CD14-positive monocyte (primary cell): ENCODE measurements at regions not wholly inside any gene's neighbourhood (a gene's known extent, or its start where the extent isn't known, plus 50 kb on each side); places are given as distances from the start of the nearest gene placed in this dataset.
"Not testable (repeated sequence)": the region's sequence is repeated elsewhere in the genome, so short reads cannot be mapped to it uniquely, and the experiment has no call there.

ENCODE experiments used
- DNase-seq, 3 donors: peaks; one replicate each; pipeline ENCODE4 v3.0.0-alpha.2; 2011 to 2022
- H2AFZ ChIP-seq: 2 replicates; pipeline ENCODE4 v1.6.0; 2012; ENCODE audit warnings: mild to moderate bottlenecking, low read depth, low read length, inconsistent platforms; ENCODE audit not compliant: insufficient read depth, poor library complexity, severe bottlenecking
- H3K27ac ChIP-seq, 2 donors: 1 replicate in 1 of 2; 2 replicates in 1 of 2; pipeline ENCODE4 v1.5.1; 2012 to 2013; ENCODE audit warnings: low read length in 2 of 2, control low read depth in 1 of 2, inconsistent platforms in 1 of 2, low read depth in 1 of 2, mild to moderate bottlenecking in 1 of 2
- H3K27me3 ChIP-seq, 2 donors: one replicate each; pipeline versions ENCODE4 v1.6.0 to v1.6.1; 2011 to 2013; ENCODE audit warnings: low read length in 2 of 2; ENCODE audit not compliant: control insufficient read depth in 2 of 2, insufficient read depth in 2 of 2
- H3K36me3 ChIP-seq, 2 donors: replicated peaks in 1 of 2; 1 replicate in 1 of 2; 2 replicates in 1 of 2; pipeline versions ENCODE4 v1.5.1 to v1.6.1; 2012 to 2013; ENCODE audit warnings: low read length in 2 of 2, control low read depth in 1 of 2, inconsistent platforms in 1 of 2, mild to moderate bottlenecking in 1 of 2; ENCODE audit not compliant: insufficient read depth in 2 of 2, control insufficient read depth in 1 of 2
- H3K4me1 ChIP-seq, 2 donors: 1 replicate in 1 of 2; 2 replicates in 1 of 2; pipeline versions ENCODE4 v1.5.1 to v1.6.1; 2012 to 2013; ENCODE audit warnings: low read length in 2 of 2, control low read depth in 1 of 2, inconsistent platforms in 1 of 2, mild to moderate bottlenecking in 1 of 2, moderate library complexity in 1 of 2; ENCODE audit not compliant: insufficient read depth in 2 of 2, control insufficient read depth in 1 of 2
- H3K4me2 ChIP-seq: replicated peaks from 2 replicates; pipeline ENCODE3; 2012; ENCODE audit warnings: low read length, moderate library complexity, mild to moderate bottlenecking; ENCODE audit not compliant: poor library complexity, severe bottlenecking; ENCODE audit errors: extremely low read depth
- H3K4me3 ChIP-seq, 3 experiments: fragments of 200-600 bp in 1 of 3; sonication (generic) in 1 of 3; replicated peaks in 1 of 3; 1 replicate in 2 of 3; 2 replicates in 1 of 3; pipeline ENCODE4 v1.5.1; 2011 to 2013; ENCODE audit warnings: low read length in 3 of 3, mild to moderate bottlenecking in 3 of 3, control low read depth in 2 of 3, low read depth in 2 of 3, inconsistent platforms in 1 of 3, moderate library complexity in 1 of 3
- H3K79me2 ChIP-seq: 2 replicates; pipeline ENCODE4 v1.6.0; 2012; ENCODE audit warnings: mild to moderate bottlenecking, control low read depth, inconsistent platforms, low read length, moderate library complexity; ENCODE audit not compliant: insufficient read depth
- H3K9ac ChIP-seq: 2 replicates; pipeline ENCODE4 v1.6.0; 2017; ENCODE audit warnings: low read length, mild to moderate bottlenecking; ENCODE audit not compliant: insufficient read depth, poor library complexity, severe bottlenecking
- H3K9me3 ChIP-seq, 2 donors: replicated peaks in 1 of 2; 1 replicate in 1 of 2; 2 replicates in 1 of 2; pipeline versions ENCODE4 v1.5.1 to v1.6.1; 2012 to 2013; ENCODE audit warnings: low read length in 2 of 2, control low read depth in 1 of 2; ENCODE audit not compliant: control insufficient read depth in 1 of 2, insufficient read depth in 1 of 2
- H4K20me1 ChIP-seq: 2 replicates; pipeline ENCODE4 v1.6.0; 2012; ENCODE audit warnings: mild to moderate bottlenecking, low read length, control low read depth, moderate library complexity; ENCODE audit not compliant: insufficient read depth
- H3K27ac Mint-ChIP-seq, 7 donors: one replicate each; pipeline ENCODE4 v1.8.0; 2020; ENCODE audit warnings: mild to moderate bottlenecking in 7 of 7, mixed read lengths in 7 of 7, moderate library complexity in 6 of 7, inconsistent platforms in 2 of 7
- H3K27me3 Mint-ChIP-seq, 3 donors: one replicate each; pipeline ENCODE4 v1.8.0; 2021 to 2022; ENCODE audit warnings: low read depth in 3 of 3, mild to moderate bottlenecking in 3 of 3, mixed read lengths in 3 of 3, moderate library complexity in 3 of 3, inconsistent platforms in 1 of 3
- H3K36me3 Mint-ChIP-seq, 2 donors: one replicate each; pipeline ENCODE4 v1.8.0; 2020; ENCODE audit warnings: mixed read lengths in 2 of 2, inconsistent platforms in 1 of 2, mild to moderate bottlenecking in 1 of 2
- H3K4me1 Mint-ChIP-seq: one replicate; pipeline ENCODE4 v1.8.0; 2020; ENCODE audit warnings: mild to moderate bottlenecking, mixed read lengths
- H3K4me3 Mint-ChIP-seq, 2 donors: one replicate each; pipeline ENCODE4 v1.8.0; 2020; ENCODE audit warnings: mild to moderate bottlenecking in 2 of 2, mixed read lengths in 2 of 2, moderate library complexity in 1 of 2
- H3K9me3 Mint-ChIP-seq, 7 donors: one replicate each; pipeline ENCODE4 v1.8.0; 2020 to 2022; ENCODE audit warnings: mixed read lengths in 7 of 7, mild to moderate bottlenecking in 6 of 7, moderate library complexity in 6 of 7, inconsistent platforms in 2 of 7
- WGBS: methylation state at CpG from one replicate; pipeline ENCODE4 v1.1.5; 2013; ENCODE audit warnings: missing lambda C conversion rate; ENCODE audit not compliant: insufficient coverage; 5-methylcytosine and 5-hydroxymethylcytosine counted together
- intact Hi-C, 2 donors: fragments of 100-400 bp; cut with micrococcal nuclease; formaldehyde crosslinking; loops; one replicate each; pipeline versions ENCODE4 v1.15.0 to v1.15.1; 2023
- TF ChIP-seq, protein P1 (sequence below): fragments of 200-600 bp; IDR thresholded peaks from one replicate; pipeline ENCODE4 v1.8.0; 2022; ENCODE audit warnings: antibody characterized with exemption, mild to moderate bottlenecking

DNA sequence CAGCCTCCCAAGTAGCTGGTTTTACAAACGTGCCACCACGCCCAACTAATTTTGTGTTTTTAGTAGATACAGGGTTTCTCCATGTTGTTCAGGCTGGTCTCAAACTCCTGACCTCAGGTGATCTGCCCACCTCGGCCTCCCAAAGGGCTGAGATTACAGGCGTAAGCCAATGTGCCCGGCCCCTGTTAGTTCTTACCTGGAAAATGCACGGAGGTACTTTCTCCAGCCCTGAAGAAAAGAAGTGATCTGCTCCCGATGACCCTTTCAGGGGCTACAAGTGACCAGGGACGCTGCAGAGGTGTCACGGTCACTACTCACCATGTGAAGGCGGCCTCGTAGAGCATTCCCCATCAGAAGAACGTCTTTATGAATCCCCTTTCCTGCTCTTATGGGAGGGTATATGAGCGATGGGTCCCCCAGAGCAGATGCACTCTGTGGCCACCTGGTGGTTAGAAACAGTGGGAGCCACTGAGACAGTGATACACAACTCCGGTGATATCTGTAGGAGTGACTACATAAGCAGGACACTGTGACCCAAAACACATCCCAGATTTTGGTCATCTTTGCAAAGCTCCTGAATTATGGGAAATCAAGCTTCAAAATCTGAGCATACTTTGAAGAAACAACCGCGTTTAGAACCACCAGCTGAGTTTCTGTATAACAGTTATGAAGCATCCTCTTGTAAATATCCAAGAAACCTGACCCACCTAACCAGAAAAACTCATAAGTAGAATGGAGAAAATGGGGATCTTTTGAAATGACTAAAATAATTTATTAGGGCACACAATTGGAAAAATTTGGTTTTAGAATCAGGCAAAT is 102.7 kb upstream of the NBPF11 start:
- H4K20me1 ChIP-seq, H3K4me3 ChIP-seq, H3K4me3 Mint-ChIP-seq, H3K27ac ChIP-seq, H3K79me2 ChIP-seq, H2AFZ ChIP-seq, H3K9me3 Mint-ChIP-seq, H3K36me3 Mint-ChIP-seq, H3K9ac ChIP-seq, H3K36me3 ChIP-seq, H3K27me3 ChIP-seq, H3K4me1 Mint-ChIP-seq, H3K27me3 Mint-ChIP-seq, intact Hi-C loops, H3K9me3 ChIP-seq, H3K4me2 ChIP-seq, H3K4me1 ChIP-seq: not testable (repeated sequence)
- TF ChIP-seq, protein P1, sequence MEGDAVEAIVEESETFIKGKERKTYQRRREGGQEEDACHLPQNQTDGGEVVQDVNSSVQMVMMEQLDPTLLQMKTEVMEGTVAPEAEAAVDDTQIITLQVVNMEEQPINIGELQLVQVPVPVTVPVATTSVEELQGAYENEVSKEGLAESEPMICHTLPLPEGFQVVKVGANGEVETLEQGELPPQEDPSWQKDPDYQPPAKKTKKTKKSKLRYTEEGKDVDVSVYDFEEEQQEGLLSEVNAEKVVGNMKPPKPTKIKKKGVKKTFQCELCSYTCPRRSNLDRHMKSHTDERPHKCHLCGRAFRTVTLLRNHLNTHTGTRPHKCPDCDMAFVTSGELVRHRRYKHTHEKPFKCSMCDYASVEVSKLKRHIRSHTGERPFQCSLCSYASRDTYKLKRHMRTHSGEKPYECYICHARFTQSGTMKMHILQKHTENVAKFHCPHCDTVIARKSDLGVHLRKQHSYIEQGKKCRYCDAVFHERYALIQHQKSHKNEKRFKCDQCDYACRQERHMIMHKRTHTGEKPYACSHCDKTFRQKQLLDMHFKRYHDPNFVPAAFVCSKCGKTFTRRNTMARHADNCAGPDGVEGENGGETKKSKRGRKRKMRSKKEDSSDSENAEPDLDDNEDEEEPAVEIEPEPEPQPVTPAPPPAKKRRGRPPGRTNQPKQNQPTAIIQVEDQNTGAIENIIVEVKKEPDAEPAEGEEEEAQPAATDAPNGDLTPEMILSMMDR, result peak; percentile 80
- WGBS, result 70% methylated on average over 7 of the region's 16 CpGs
- peak in 2 of 3 donors; percentile 17 to 23 for DNase-seq
- H3K27ac Mint-ChIP-seq, result peak overlapping the region in 1 of 7 donors; percentile 45

DNA sequence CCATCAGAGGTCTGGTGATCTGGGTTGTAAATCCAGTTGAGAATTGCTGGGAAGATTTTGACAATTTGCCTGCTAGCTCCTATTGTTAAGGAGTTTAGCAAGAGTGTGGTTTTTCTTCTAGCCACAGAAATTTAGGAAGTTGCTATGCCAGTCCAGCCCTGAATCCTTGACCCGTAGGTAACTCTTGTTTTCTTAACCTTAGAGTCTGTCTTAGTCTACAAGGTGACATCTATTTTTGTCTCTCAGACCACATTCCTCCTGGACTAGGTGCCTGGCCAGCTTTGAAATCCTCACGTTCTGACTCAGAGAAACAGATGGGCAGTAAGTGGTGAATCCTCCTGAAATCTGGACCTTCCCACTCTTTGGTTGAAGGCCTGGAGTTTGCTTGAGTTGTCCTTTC is 101.7 kb upstream of the NBPF11 start:
- no CpG with 5 or more reads among the region's 2 CpGs for WGBS
- intact Hi-C loops, H2AFZ ChIP-seq: not testable (repeated sequence)

DNA sequence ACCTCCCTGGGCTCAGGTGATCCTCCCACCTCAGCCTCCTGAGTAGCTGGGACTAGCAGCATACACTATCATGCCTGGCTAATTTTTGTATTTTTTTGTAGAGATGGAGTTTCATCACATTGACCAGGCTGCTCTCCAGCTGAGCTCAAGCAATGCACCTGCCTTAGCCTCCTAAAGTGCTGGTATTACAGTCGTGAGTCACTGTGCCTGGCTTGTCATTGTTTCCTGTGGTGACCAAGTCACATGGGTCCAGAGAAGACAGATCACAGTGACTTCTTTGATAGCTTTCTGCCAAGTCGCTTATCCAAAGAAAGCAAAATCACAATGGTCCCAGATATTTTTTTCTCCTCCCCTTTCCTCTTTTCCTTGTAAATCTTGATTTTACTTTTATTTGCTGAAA is 96.7 kb upstream of the NBPF11 start:
- H3K27ac ChIP-seq, H3K4me3 ChIP-seq, H4K20me1 ChIP-seq, H3K27me3 Mint-ChIP-seq, H3K4me2 ChIP-seq, H3K79me2 ChIP-seq, H3K36me3 ChIP-seq, H3K4me3 Mint-ChIP-seq, H3K36me3 Mint-ChIP-seq, intact Hi-C loops, H3K9ac ChIP-seq, H2AFZ ChIP-seq, H3K27ac Mint-ChIP-seq, DNase-seq, H3K4me1 ChIP-seq, H3K9me3 Mint-ChIP-seq, H3K4me1 Mint-ChIP-seq, H3K9me3 ChIP-seq, H3K27me3 ChIP-seq: not testable (repeated sequence)
- WGBS, result no CpG with 5 or more reads among the region's 2 CpGs

More for the DNA sequence above, 101.7 kb upstream of the NBPF11 start:
- not testable (repeated sequence) for H3K4me1 Mint-ChIP-seq, H3K36me3 Mint-ChIP-seq, H3K36me3 ChIP-seq, H3K27me3 ChIP-seq, H3K27ac Mint-ChIP-seq, H3K9ac ChIP-seq, H3K4me3 ChIP-seq, H3K27ac ChIP-seq, H4K20me1 ChIP-seq, H3K4me2 ChIP-seq, H3K9me3 Mint-ChIP-seq, H3K79me2 ChIP-seq, H3K4me1 ChIP-seq, H3K9me3 ChIP-seq, H3K27me3 Mint-ChIP-seq
- H3K4me3 Mint-ChIP-seq, result peak overlapping the region in 1 of 2 donors; percentile 30
- DNase-seq, result peak in 1 of 3 donors; percentile 11

DNA sequence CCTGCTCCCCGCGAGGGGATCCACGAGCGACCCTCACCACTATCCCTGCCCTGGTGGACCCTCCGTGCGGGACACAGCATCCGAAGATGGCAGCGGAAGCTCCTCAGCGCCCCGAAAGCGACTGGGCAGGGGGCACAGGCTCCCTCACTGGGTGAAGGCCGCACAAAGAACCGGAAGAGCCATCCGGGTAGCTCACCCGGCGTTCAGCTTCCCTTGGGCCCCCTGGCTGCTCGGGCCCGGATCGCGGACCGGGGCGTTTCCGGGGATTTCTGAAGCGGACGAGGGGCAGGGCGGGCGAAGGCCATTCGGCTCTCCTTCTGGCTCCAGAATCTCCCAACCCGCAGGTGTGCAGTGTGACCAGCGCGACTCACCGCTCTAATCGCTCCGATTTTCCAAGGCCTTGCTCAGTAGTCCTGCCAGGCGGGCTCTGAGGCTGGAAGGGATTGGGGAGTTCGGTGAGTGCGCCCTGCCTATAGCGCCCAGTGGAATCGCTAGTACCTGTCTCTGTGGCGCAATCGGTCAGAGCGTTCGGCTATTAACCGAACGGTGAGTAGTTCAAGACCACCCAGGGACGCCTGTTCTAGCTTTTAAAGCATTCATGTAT is 94.3 kb upstream of the NBPF11 start:
- H3K4me1 Mint-ChIP-seq, H3K4me2 ChIP-seq, H3K4me1 ChIP-seq, intact Hi-C loops, H3K4me3 ChIP-seq, H3K9ac ChIP-seq, DNase-seq, H3K27ac ChIP-seq, H3K9me3 Mint-ChIP-seq, H3K27ac Mint-ChIP-seq, H3K36me3 ChIP-seq, H2AFZ ChIP-seq, H3K79me2 ChIP-seq, H3K36me3 Mint-ChIP-seq, H3K9me3 ChIP-seq, H3K27me3 ChIP-seq, H3K4me3 Mint-ChIP-seq, H4K20me1 ChIP-seq, H3K27me3 Mint-ChIP-seq: not testable (repeated sequence)
- no CpG with 5 or more reads among the region's 46 CpGs for WGBS
